HEK293T (cell line): ENCODE measurements at regions not wholly inside any gene's neighbourhood (a gene's known extent, or its start where the extent isn't known, plus 50 kb on each side); places are given as distances from the start of the nearest gene placed in this dataset.

ENCODE experiments used
- ARNT ChIP-seq: fragments of 450-650 bp; IDR thresholded peaks from 2 replicates; pipeline ENCODE4 v1.6.1; 2017; ENCODE audit warnings: mild to moderate bottlenecking
- BHLHE40 ChIP-seq: fragments of 450-650 bp; IDR thresholded peaks from 2 replicates; pipeline ENCODE4 v1.6.1; 2016; ENCODE audit warnings: mild to moderate bottlenecking, moderate library complexity, borderline replicate concordance
- ELF4 ChIP-seq: fragments of 450-650 bp; IDR thresholded peaks from 2 replicates; pipeline ENCODE4 v1.6.1; 2017; ENCODE audit warnings: antibody characterized with exemption
- FOXA1 ChIP-seq: fragments of 450-650 bp; IDR thresholded peaks from 2 replicates; pipeline ENCODE4 v1.6.1; 2016; ENCODE audit warnings: mild to moderate bottlenecking
- FOXM1 ChIP-seq: fragments of 450-650 bp; IDR thresholded peaks from 2 replicates; pipeline ENCODE4 v1.6.1; 2017; ENCODE audit warnings: mild to moderate bottlenecking, borderline replicate concordance
- HDGF ChIP-seq: fragments of 450-650 bp; IDR thresholded peaks from 2 replicates; pipeline ENCODE4 v1.6.1; 2017; ENCODE audit warnings: antibody characterized with exemption, borderline replicate concordance
- L3MBTL2 ChIP-seq: fragments of 450-650 bp; conservative IDR thresholded peaks from 2 replicates; pipeline ENCODE4 v1.6.1; 2016; ENCODE audit warnings: mild to moderate bottlenecking
- NFRKB ChIP-seq: fragments of 450-650 bp; IDR thresholded peaks from 2 replicates; pipeline ENCODE4 v1.6.1; 2016; ENCODE audit warnings: mild to moderate bottlenecking, moderate library complexity
- SP1 ChIP-seq: fragments of 450-650 bp; IDR thresholded peaks from 2 replicates; pipeline ENCODE4 v1.6.1; 2017
- SUZ12 ChIP-seq: fragments of 450-650 bp; IDR thresholded peaks from 2 replicates; pipeline ENCODE4 v1.6.1; 2016; ENCODE audit warnings: mild to moderate bottlenecking
- TARDBP ChIP-seq: fragments of 450-650 bp; IDR thresholded peaks from 2 replicates; pipeline ENCODE4 v1.6.1; 2016
- ZNF384 ChIP-seq: fragments of 450-650 bp; IDR thresholded peaks from 2 replicates; pipeline ENCODE4 v1.6.1; 2016
- TF ChIP-seq, protein P1 (sequence below): fragments of 450-650 bp; IDR thresholded peaks from 2 replicates; pipeline ENCODE4 v1.6.1; 2016

DNA sequence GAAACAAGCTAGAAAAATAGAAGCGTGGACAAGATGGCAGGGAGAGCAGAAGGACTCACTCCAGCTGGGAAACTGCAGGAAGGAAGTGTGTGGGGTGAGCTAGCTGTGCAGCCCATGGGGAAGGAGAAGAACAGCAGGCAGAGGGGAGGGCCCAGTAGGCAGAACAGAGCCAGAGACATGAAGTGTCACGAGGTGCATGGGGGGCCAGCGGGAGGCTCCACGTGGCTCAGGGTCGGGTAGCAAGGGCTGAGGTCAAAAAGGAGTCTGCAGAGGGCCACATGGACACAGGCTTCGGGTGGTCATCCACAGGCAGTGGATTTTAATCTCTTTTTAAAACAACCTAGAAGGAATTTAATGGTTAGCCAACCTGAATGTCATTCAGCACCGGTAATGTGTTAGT lies 669.0 kb downstream of the BCL11B start:
- no peak for TF ChIP-seq ARNT
- TF ChIP-seq, protein P1, sequence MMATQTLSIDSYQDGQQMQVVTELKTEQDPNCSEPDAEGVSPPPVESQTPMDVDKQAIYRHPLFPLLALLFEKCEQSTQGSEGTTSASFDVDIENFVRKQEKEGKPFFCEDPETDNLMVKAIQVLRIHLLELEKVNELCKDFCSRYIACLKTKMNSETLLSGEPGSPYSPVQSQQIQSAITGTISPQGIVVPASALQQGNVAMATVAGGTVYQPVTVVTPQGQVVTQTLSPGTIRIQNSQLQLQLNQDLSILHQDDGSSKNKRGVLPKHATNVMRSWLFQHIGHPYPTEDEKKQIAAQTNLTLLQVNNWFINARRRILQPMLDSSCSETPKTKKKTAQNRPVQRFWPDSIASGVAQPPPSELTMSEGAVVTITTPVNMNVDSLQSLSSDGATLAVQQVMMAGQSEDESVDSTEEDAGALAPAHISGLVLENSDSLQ, result no peak
- no peak for TF ChIP-seq FOXM1
- no peak for TF ChIP-seq SP1
- TF ChIP-seq L3MBTL2, result no peak
- TF ChIP-seq SUZ12, result no peak
- TF ChIP-seq FOXA1, result no peak
- no peak for TF ChIP-seq TARDBP
- no peak for TF ChIP-seq ELF4
- TF ChIP-seq HDGF, result no peak
- TF ChIP-seq NFRKB, result no peak
- TF ChIP-seq ZNF384, result no peak
- TF ChIP-seq BHLHE40, result no peak
